H1 (cell line): ENCODE measurements at regions not wholly inside any gene's neighbourhood (a gene's known extent, or its start where the extent isn't known, plus 50 kb on each side); places are given as distances from the start of the nearest gene placed in this dataset.

ENCODE experiments used
- ATF3 ChIP-seq: IDR thresholded peaks from 2 replicates; pipeline ENCODE4 v1.6.1; 2011; ENCODE audit warnings: low read depth, mild to moderate bottlenecking, low read length; ENCODE audit not compliant: insufficient read depth
- KDM1A ChIP-seq: fragments of 200-600, 300-600 bp; sonication (generic); IDR thresholded peaks from 2 replicates; pipeline ENCODE4 v1.7.1; 2016; ENCODE audit warnings: mild to moderate bottlenecking, low read length, borderline replicate concordance
- MAFK ChIP-seq: IDR thresholded peaks from 2 replicates; pipeline ENCODE4 v1.6.1; 2012; ENCODE audit warnings: low read depth, mild to moderate bottlenecking, improper control_type of control experiment, low read length
- MAX ChIP-seq: IDR thresholded peaks from 2 replicates; pipeline ENCODE4 v1.6.1; 2012; ENCODE audit warnings: inconsistent platforms
- POU5F1 ChIP-seq: IDR thresholded peaks from 2 replicates; pipeline ENCODE4 v1.6.1; 2011; ENCODE audit warnings: low read depth, mild to moderate bottlenecking, low read length, moderate library complexity
- SP1 ChIP-seq: IDR thresholded peaks from 2 replicates; pipeline ENCODE4 v1.6.1; 2011; ENCODE audit warnings: low read depth, low read length

- TF ChIP-seq KDM1A (no peak), POU5F1 (no peak), ATF3 (no peak), MAX (no peak), SP1 (no peak), MAFK (no peak)
- TF ChIP-seq, all 59 proteins: peak for 0
These were observed 465.1 kb upstream of the BCHE start (continued) for GRCh38 chr3:166302331-166302730.
